Hematopoietic multipotent progenitor cell treated with erythropoietin and hydrocortisone succinate and interleukin-3 and kit ligand, for 17 days (in vitro differentiated cells): ENCODE measurements at regions not wholly inside any gene's neighbourhood (a gene's known extent, or its start where the extent isn't known, plus 50 kb on each side); places are given as distances from the start of the nearest gene placed in this dataset.

Experiments used
- DNase-seq: peaks from one replicate; pipeline ENCODE4 v3.0.0-alpha.2; 2015; ENCODE audit warnings: low spot score

DNA sequence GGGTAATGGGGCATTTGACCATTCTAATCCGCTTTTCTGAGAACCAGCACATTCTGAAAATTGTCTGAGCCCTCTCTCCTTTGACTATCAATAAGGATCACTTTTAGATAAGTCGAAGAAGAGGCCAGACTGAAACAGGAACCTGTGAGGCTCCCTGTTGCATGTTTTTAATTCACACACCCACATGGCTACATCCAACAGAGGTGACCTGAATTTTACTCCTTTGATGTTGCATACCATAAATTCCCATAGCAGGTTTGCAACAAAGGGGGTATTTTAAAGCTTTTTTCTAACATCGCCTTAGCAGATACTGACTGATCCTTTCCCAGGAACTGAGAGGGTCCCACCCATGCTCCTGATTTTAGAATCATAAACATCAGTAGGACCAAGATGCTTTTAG is 450.8 kb downstream of the USP25 start:
- no peak for DNase-seq

DNA sequence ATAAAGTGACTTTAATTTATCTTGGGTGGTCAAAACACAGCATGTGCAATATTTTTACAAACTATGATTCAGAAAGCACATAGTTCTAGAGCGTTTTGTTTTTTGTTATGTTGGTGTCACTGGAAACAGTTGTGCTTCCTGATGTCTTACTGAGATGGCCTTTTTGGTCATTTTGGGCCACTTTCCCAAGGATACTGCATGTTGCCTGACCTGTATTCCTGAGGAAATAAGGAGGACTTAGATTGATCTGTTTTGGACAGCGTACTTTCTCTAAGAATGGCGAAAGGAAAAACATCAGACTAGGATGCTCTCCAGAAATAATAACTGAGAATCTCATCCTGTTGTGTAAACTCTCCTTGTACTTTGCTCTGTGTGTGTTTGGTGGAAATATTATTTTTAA is 451.2 kb downstream of the USP25 start:
- no peak for DNase-seq

DNA sequence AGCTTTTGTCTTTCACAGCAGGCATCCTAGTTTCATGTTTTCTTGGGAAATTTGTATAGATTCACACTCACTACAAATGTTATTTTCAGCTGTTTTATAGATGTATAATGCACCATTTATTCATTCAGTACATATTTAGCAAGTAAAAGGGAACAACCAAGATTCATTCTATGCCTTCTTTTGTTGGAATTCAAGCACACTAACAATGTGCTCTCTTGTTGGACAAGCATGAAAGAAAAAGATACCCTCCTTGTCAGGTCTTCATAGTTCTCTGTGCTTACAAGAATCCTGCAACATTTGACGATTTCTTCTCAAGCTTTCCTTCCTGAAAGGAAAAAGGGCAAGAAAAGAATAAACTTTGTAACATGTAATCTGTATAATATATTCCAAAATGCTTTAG is 456.0 kb downstream of the USP25 start:
- DNase-seq, result no peak

DNA sequence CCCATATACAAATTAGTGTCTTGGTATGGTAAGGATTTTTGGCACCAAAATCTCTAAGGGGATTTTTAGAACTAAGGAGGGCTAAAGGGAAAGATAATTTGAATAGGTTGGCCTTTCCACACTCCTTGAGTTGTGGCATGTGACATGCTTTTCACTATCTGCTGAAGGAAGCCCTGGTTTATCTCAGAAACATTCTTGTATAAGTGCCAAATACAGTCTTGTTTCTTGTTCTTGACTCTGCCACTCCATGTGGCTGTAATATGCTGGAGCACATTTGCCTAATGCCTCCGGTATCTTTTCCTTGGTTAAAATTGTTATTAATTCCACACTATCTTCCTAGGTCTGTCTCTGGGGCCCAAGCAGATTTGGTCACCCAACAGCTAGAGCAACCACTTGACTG is 457.0 kb downstream of the USP25 start:
- DNase-seq, result no peak

DNA sequence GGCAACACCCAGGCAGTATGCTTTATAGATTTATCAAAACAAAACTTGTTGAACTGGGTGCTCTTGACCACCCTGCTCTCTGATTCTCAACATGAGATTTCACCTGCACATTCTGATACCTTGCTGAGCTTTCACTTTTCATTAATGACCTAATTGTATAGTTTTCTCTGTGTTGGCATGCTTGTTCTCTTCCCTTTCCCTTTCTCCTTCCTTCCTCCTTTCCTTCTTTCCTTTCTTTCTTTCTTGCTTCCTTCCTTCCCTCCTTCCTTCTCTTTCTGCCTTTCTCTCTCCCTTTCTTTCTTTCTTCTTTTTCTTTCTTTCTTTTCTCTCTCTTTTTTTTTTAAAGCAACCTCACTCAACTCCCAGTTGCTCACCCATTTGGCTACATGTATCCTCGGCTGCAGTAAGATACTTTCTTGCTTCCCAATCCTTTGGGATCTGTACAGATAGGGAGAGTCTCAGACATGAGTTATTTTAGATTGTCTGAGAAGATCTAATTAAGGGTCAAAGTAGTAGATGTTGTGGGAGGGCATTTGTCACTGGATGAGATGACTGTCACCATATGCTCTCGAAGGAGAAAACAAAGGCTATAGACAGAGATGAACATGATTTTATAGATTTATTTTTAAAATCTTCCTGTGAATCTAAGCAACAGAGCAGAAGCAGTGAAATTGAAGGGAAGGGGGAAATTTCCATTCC is 458.0 kb downstream of the USP25 start:
- DNase-seq, result no peak

DNA sequence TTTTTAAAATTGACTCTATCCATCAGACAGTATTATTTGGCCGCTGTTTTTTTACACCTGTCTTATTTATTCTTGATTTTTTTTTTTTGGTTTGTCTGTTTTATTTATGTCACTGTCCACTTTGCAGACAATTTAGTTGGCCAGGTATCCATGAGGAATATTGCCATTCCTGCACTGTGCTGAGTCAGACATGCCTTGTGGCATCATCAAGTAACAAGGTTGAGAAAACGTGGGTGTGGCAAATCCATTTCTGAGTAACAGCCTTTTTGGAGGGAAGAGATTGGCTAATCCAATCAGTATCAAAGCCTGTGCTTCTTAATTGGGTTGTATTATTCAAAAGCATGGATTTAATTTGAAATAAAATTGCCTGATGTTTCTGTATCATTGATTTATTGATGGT is 463.1 kb downstream of the USP25 start:
- DNase-seq, result no peak

DNA sequence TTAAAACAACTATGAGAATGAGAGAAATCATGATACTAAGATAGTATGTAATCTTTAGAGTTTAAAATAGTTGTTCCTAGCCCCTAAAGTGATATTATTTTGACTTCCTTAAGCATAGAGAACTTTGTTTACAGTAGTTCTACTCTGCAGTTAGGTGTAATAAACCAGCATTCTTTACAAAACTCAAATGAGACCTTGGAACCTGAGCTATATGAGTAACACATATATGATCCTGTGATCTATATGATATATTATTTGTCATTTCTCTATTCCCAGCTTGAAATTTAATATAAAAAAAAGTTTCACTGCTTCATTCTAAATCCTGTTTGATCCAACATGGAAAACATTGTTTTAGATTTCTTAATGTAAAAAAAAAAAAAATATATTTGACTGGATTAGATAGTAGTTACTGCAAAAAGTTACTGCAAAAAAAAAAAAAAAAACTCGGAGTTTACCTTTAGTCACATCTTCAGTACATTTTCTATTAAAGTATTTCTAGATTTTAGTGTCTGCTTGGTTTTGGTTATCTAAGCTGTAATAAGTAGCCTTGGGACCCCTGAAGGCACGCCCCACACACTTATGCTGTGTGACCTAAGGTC is 463.8 kb downstream of the USP25 start:
- DNase-seq, result no peak

DNA sequence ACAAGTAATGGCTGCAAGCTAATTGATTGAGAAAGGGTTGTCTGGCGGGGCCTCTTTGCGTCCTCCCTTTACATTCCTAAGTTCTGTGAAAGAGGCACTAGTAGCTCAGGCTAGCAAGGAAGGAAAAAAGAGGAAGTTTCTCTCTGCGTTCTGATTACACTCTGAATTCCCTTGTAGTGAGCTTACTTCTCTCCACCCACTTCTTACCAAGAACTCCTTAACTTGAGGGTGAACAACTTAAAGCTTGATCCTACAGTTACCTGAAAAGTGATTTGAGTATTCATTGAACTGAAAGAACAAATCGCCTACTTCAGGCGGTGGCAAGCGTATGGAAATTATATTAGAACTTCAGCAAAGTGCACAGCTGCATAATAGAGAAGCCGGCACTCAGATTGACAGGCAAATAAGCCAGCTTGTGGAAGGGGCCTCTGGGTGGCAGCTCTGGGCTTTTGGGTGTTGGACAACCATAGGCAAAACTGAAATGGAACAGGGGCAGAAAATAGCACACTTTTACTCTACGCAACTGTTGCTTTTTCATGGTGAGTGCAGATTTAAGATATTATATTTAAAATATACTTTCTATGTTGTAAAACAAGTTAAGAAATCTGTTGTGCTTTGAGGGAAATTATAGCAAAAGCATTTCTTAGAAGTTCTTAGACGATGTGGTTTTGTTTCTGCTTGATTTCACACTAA is 464.5 kb downstream of the USP25 start:
- DNase-seq, result peak; percentile 13

DNA sequence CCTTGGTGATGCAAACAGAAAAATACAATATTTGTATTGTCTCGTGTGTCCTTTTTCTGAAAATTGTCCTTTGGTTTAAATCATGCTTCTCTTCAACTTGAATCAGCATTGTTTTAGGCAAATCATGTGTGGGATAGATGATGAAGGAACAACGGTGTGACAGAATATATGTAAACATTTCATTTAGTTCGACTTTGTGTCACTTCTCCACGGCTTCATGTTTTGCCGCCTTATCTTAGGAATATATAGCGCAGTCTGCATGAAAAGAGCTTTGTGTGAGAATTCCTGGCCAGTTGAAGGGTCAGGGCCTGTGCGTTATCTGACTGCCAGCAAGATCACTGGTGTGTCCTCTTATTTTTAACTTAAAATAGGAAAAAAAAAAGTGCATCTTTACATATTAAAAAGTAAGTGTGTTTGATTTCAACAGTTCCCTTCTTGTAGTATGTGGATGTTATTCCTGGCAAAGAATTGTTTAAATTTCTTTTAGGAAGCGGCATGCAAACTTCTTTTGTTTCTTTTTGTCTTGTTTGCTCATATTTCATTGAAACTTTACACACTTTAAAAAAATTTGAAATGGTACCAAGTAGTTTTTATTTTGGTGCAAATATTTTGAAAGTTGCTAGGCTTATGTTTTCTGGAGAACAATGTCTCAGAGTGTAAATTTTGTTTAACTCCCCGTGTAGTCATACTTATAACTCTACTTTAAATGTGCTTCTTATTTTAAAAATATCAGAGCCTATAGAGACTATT is 465.2 kb downstream of the USP25 start:
- DNase-seq, result peak; percentile 6

DNA sequence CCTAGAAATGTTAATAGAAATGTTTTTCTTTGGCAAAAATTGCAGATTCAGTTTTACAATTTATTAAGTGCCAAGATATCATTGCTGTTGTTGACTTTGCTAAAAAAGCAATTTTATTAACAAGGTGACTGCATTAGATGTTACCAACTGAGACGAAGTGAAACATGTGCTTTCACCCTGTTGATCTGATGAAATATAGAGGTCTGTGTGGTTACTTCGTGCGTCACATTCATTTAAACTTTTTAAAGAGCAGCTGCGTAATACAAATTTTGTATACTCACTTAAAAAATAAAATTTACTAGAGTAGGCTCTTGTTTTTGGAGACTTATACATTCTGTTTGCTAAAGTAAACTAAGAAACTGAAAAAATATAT is 465.7 kb downstream of the USP25 start:
- DNase-seq, result peak; percentile 6

DNA sequence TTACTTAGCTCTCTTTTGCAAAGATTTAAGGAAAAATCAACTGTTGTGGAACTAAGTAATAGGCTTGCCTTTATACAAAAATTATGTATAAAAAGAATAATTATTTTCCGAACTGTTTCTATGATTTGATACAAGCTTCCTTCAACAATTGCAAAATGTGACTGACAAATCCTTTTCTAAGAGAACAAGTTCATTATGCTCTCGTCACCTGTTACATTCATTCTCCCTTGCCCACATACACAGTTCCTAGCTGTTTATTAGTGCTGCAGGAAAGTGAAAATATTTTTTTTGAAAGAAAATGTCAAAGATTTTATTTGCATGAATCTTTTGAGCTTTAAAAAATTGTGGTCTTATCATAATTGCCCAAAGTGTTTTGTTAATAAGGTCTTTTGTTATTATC is 466.2 kb downstream of the USP25 start:
- DNase-seq, result no peak

DNA sequence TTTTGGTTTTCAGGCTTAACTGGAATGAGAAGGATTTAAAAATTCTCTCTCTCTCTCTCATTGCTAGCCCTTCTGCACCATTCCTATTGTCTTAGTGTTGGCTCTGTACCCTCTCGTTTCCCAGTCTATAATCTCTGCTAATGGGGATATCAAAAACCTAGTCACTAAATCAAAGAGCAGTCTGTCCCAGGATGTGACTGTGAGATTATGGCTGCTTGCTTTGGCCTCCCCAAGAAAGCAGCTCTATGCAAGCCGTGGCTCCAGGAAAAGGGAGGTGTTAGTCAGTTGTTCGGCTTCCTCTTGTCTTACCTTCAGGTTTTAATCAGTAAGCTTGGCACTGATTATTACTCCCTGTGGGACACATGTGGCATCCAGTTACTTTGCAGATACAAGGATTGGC is 468.8 kb downstream of the USP25 start:
- no peak for DNase-seq

DNA sequence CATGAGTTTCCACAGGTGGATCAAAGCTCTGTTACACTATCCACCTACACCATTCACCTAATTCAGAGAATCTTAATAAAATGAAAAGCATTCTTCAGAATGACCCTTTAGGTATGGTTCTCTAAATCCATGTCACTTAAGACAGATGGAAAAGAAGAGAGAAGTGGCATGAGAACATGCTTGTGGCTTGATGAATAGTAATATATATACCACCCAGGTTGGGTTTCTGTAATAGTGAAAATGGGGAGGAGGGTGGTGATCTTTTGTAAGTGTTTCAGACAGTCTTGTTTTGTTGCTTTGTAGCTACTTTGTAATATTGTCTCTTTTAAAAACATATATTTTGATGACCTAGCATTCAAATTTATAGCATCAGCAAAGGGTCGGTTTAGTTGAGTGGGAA is 469.8 kb downstream of the USP25 start:
- no peak for DNase-seq

DNA sequence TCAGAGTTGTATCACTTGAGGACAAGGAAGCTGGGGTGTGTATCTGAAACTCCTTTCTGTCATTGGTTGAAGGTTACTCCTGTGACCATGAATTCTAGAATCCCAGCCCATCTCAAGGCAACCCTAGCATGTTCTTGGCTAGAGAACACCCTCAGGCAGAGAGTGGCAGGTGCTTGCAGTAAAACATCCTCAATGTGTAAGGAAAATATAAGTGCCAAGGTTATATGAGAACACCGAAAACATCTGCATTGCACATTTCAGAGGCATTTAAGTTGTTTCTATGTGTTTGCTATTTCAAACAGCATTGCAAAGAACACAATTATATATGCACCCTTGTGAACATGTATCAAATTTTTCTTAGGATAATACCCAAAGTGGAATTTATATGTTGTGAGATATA is 471.9 kb downstream of the USP25 start:
- no peak for DNase-seq

DNA sequence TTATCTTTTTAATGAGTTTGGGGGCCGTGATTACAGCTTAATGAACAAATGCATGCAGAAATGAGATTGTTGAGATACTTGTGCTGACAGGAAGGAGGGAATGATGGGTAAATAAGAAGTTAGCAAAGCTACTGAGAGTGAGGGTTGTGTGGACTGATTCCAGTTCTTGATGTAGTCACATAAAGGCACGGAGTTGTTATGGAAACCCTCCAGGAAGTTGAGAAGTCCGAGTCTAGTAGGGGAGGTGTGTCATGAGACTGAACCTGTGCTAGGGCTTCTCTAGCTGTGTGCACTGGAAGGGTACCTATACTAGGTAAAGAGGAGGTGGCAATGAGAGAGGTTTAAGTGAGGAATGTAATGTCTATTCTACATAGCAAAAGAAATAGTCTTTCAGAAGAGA is 475.7 kb downstream of the USP25 start:
- DNase-seq, result no peak

DNA sequence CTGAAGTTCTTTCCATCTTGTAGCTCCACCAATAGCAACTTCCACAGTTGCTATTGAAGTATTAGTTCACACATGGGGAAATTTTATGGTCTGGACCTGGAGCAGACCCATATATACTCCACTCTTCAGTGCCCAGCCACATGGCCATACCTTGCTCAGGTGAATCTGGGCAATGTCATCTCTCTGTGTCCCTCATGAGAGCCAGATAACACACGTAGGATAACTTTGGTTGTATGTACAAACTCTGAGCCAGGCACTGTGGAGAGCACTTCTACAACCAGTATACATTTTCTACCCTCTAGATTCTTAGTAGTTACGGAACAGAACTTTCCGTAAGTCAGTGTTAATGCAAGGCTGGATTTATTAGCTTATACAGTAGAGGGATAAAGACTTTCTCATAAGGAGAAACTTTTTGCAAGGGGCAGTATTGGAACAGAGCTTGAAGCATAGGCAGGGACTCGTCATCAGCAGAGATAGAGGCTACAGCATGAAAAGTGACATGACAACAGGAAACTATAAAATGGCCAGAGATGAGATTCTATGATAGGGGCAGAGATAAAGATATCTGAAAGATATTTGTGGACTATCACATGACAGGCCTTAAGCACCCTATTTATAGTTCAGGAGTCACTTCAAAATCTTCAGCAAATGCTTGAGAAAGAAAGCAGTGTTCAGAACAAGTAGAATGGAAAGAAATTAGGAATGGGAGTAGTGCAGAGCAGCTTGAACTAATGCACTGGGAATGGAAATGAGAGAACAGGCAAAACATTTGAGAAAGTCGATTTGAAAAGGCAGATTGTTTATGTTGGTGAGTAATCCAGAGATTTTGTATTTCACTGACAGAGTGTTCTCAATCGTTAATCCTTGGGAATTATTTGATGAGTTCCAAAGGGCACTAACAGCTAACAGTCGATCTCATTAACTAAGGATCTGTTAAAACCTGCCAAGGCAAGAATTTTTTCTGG is 481.8 kb downstream of the USP25 start:
- DNase-seq, result no peak

DNA sequence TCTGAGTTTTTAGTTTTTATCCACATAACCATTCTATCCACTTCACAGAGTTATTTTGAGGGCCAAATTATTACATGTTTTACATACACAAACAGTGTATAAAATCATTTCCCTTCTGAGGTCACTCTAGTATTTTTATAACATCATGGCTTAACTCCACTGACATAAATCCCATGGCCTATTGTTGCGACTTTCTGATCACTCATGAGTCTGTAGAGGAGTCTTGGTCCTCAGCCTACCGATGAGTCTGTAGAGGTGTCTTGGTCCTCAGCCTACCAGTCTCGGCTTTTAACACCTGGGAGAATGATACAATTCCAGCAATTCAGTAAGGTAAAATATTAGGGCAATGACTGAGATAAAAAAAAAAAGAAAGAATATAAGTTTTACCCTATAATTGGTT is 483.7 kb downstream of the USP25 start:
- DNase-seq, result no peak

DNA sequence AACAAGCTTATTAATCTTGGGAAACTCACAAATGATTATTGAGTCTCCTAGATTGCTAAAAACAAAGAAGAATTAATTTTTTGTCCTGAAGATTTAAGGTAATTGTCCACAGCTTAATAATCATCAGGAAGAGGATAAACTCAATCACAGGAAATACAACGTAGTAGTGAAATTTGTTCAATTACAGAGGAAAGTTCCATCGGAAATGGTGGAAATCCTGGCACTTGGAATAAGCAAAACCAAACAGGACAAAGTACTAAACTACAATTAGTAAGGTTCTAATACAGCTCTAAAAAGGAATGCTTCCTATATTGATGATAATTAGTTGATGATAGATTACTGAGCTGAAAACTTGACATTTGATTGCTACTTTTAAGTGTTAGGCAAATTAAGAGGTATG is 485.4 kb downstream of the USP25 start:
- no peak for DNase-seq

DNA sequence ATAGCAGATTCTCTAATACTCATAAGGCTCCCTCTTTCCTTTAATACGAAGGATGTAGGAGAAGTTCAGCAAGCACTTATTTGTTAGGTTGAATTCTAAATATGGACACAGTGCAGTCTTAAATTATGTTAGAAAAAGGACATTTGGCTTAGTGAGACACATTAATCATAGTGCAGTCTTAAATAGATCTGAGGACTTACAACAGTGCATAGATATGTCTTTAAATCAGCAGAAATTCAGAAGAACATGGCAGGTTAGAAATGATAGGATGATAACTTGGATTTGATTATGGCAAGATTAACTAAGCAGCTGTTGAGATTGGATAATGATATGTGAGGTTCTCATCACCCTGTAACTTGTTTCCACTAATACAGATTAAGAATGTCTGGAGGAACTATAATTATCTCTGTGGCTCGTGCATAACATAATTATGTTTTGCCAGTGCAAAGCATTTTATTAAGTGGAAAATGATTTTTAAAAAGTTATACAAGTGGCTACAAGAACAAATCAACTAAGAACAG is 485.9 kb downstream of the USP25 start:
- no peak for DNase-seq

DNA sequence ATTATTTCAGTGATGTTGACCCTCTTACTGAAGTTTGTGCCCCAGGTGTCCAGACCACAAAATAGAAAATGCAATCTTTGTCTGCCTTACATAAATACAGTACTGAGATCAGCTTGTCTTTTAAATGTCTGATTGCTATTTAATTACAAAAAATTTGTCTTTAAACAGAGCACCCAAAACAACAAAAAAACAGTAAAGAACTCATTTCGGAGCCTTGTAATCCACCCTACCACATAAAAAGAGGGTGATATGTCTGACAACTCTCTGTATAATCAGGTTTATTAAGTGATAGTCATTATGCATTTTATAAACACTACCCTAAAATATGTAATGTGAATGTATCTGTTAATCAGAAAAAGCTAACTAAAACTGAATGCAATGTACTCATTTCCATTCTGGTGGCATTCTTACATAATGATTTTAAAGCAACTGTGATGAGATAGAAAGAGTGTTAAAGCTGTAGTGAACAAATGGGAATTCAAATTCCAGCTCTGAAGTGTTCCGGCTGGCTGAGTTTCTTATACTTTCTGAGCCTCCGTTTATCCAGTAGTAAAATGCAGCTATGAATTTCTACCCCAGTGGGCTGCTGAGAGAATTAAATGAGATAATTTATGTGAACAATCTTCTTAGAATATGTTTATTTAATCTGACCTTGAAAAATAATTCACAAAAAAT is 486.6 kb downstream of the USP25 start:
- DNase-seq, result no peak
